ENCODE measurements at regions not wholly inside any gene's neighbourhood (a gene's known extent, or its start where the extent isn't known, plus 50 kb on each side); places are given as distances from the start of the nearest gene placed in this dataset.

DNA sequence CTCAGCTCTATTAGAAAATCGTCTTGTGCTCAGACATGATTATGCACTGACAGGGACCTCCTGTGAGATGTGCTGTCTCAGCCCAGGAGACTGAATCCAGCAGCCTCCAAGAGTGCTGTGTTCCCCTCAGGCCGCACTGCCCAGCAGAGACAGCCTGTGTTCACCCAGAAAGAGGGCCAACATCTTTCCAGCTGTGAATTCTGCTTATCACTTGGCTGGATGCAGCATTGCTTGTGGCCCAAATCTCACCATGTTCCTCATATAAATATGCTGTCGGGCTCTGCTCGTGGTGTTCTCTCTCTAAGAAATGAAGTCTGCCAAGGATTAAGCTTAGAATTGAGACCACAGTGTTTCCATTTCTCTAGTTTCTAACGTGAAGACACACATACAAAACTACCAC is 983.0 kb upstream of the WWC1 start:
- H3K9me3 ChIP-seq (ENCODE audit: control insufficient read depth, low read length): no peaks in the 10 kb centered on the region
- no peaks in the 10 kb centered on the region for H3K36me3 ChIP-seq (ENCODE audit: control insufficient read depth, insufficient read depth, low read length)
- H3K4me1 ChIP-seq (ENCODE audit: control insufficient read depth, insufficient read depth, low read length): peaks cover 16% of the 10 kb centered on the region
- 91 to 94% methylated on average over 5 of the region's 5 CpGs for WGBS, 2 experiments
- no peaks in the 10 kb centered on the region for H3K27me3 ChIP-seq (ENCODE audit: control insufficient read depth, insufficient read depth, low read length, poor library complexity, severe bottlenecking)
- no peak overlapping the region for H3K4me3 ChIP-seq (ENCODE audit: insufficient read depth, low read depth, low read length)
- no peak overlapping the region for H3K27ac ChIP-seq (ENCODE audit: insufficient read depth, low read depth, low read length, poor library complexity, severe bottlenecking)

DNA sequence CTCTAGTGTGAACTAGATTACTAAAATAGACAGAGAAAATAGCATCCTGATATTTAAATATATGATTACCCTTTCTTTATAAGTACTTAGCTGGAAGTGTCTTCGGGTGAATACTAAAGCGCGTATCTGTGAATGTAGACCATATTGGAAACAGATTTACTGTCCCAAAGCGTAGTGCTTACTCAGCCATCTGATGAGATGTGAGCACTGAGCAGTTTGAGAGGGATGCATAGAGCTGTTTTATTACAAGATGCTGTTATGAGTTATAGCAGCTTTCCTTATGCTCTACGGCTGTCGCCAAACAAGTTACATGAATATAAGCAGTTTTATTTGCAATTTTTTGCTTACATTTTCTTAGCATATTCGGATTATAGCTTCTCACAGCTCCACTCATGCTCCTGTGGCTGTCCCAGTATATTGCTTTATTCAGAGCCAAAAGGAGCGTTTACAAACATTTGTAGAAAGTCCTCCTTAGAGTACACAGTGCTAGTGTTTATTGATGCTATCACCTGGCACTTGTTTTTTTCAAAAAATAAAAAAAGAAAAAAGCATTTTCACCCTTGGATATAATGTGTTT is 981.4 kb upstream of the WWC1 start:
- 92 to 93% methylated on average over 8 of the region's 8 CpGs for WGBS, 2 experiments
- H3K4me3 ChIP-seq (ENCODE audit: insufficient read depth, low read depth, low read length): no peak overlapping the region
- H3K4me1 ChIP-seq (ENCODE audit: control insufficient read depth, insufficient read depth, low read length): peaks cover 13% of the 10 kb centered on the region
- no peak overlapping the region for H3K27ac ChIP-seq (ENCODE audit: insufficient read depth, low read depth, low read length, poor library complexity, severe bottlenecking)
- no peaks in the 10 kb centered on the region for H3K36me3 ChIP-seq (ENCODE audit: control insufficient read depth, insufficient read depth, low read length)
- H3K27me3 ChIP-seq (ENCODE audit: control insufficient read depth, insufficient read depth, low read length, poor library complexity, severe bottlenecking): no peaks in the 10 kb centered on the region
- H3K9me3 ChIP-seq (ENCODE audit: control insufficient read depth, low read length): no peaks in the 10 kb centered on the region

DNA sequence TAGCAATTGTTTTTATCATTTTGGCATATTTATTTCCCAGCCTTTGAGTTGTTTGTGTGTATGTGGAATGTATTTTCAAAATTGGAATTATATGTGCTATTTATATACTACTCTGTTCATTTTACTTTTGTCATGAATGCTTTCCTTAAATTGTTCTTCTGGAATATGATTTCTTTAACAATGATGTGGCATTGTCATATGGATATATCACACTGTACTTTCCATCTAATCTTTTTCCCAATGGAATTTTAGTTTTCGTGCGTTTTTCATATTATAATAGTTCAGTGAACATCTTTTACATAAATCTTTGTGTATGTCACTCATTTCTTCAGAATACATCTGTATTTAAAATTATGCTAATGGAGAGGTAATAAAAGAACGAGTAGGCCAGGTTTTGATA is 980.1 kb upstream of the WWC1 start:
- Histone ChIP-seq H3K4me1 (ENCODE audit: control insufficient read depth, insufficient read depth, low read length) (no peaks in the 10 kb centered on the region), H3K27ac (ENCODE audit: insufficient read depth, low read depth, low read length, poor library complexity, severe bottlenecking) (no peak overlapping the region), H3K9me3 (ENCODE audit: control insufficient read depth, low read length) (no peaks in the 10 kb centered on the region), H3K4me3 (ENCODE audit: insufficient read depth, low read depth, low read length) (no peak overlapping the region), H3K36me3 (ENCODE audit: control insufficient read depth, insufficient read depth, low read length) (no peaks in the 10 kb centered on the region), H3K27me3 (ENCODE audit: control insufficient read depth, insufficient read depth, low read length, poor library complexity, severe bottlenecking) (no peaks in the 10 kb centered on the region)
- no CpG with 5 or more reads among the region's 3 CpGs for WGBS, 2 experiments

DNA sequence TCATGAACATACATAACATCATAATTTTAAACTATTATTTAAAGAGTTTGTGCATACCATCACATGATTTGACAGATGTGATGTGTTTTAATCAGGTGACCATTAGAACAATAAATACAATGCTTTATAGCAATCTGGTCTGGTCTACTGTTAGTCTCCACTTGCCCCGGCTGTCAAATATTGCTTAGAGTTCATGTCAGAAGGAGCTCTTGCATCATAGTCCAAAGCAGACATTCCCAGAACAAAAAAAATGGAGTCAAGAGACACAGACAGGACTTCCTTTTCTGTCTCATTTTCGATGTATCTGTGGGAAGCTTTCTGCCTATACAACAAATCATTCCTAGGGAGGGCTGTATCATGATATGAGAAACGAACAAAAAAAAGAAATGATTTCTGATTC is 979.2 kb upstream of the WWC1 start:
- no peak overlapping the region for H3K4me3 ChIP-seq (ENCODE audit: insufficient read depth, low read depth, low read length)
- no peaks in the 10 kb centered on the region for H3K9me3 ChIP-seq (ENCODE audit: control insufficient read depth, low read length)
- H3K4me1 ChIP-seq (ENCODE audit: control insufficient read depth, insufficient read depth, low read length): no peaks in the 10 kb centered on the region
- H3K36me3 ChIP-seq (ENCODE audit: control insufficient read depth, insufficient read depth, low read length): no peaks in the 10 kb centered on the region
- H3K27me3 ChIP-seq (ENCODE audit: control insufficient read depth, insufficient read depth, low read length, poor library complexity, severe bottlenecking): no peaks in the 10 kb centered on the region
- WGBS, 2 experiments: 91 to 93% methylated on average over 2 to 3 of the region's 3 CpGs
- H3K27ac ChIP-seq (ENCODE audit: insufficient read depth, low read depth, low read length, poor library complexity, severe bottlenecking): no peak overlapping the region

DNA sequence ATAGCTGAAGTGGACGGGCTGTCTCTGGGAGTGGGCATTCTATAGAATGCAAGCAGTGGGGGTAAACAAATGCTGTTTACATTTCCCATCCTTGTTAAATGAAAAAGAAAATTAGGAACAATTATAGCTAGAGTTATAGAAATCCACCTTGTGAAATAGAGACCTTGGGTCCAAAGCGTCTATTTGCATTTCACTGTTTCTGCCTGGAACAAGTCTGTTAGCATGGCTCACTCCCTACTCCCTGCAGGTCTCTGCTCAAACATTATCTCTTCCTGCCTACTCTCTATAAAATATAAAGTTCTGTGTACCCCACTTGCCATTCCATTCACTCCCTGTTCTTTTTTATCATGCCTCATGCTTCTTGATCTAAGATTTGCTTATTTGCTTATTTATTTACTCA is 975.7 kb upstream of the WWC1 start:
- 86 to 93% methylated on average over 1 to 2 of the region's 2 CpGs for WGBS, 2 experiments
- no peak overlapping the region for H3K27ac ChIP-seq (ENCODE audit: insufficient read depth, low read depth, low read length, poor library complexity, severe bottlenecking)
- H3K4me1 ChIP-seq (ENCODE audit: control insufficient read depth, insufficient read depth, low read length): no peaks in the 10 kb centered on the region
- H3K27me3 ChIP-seq (ENCODE audit: control insufficient read depth, insufficient read depth, low read length, poor library complexity, severe bottlenecking): no peaks in the 10 kb centered on the region
- no peaks in the 10 kb centered on the region for H3K9me3 ChIP-seq (ENCODE audit: control insufficient read depth, low read length)
- H3K4me3 ChIP-seq (ENCODE audit: insufficient read depth, low read depth, low read length): no peak overlapping the region
- no peaks in the 10 kb centered on the region for H3K36me3 ChIP-seq (ENCODE audit: control insufficient read depth, insufficient read depth, low read length)

DNA sequence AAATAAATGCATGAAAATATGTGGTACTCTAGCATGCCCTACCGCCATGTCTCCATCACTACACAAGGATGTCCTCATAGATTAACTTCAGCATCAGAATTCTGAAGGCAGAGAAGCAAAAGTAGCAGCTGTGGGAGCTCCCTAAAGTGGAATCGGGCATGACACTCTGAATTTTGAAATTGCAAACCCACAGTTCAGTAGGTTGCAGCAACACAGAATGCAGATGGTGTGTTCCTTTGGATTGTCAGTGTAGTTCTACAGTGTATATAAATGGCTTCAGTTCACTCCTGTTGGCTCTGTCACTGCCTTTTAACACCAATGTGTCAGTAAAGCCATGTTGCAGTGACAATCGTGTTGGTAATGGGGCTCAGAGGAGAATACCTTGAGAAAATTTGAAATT is 973.6 kb upstream of the WWC1 start:
- 93 to 99% methylated on average over 3 of the region's 3 CpGs for WGBS, 2 experiments
- Histone ChIP-seq H3K4me1 (ENCODE audit: control insufficient read depth, insufficient read depth, low read length) (no peaks in the 10 kb centered on the region), H3K9me3 (ENCODE audit: control insufficient read depth, low read length) (no peaks in the 10 kb centered on the region), H3K4me3 (ENCODE audit: insufficient read depth, low read depth, low read length) (no peak overlapping the region), H3K36me3 (ENCODE audit: control insufficient read depth, insufficient read depth, low read length) (no peaks in the 10 kb centered on the region), H3K27me3 (ENCODE audit: control insufficient read depth, insufficient read depth, low read length, poor library complexity, severe bottlenecking) (no peaks in the 10 kb centered on the region), H3K27ac (ENCODE audit: insufficient read depth, low read depth, low read length, poor library complexity, severe bottlenecking) (no peak overlapping the region)

DNA sequence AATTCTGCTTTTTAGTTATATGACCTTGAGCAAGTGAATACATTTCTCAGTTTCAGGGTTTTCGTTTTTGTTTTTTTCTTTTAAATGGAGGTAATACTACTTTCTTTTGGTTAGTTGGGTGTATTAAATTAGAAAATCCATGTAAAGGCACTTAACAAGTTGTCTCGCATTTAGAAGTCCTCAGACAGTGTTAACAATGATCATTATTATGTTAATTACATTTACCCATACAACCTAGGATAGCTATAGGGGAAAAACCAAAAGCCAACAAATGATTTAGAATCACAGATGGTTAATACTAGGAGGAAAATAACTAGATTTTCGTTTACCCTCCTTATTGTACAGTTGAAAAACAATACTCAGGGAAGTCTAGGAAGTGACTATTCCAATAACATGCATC is 972.2 kb upstream of the WWC1 start:
- H3K27me3 ChIP-seq (ENCODE audit: control insufficient read depth, insufficient read depth, low read length, poor library complexity, severe bottlenecking): no peaks in the 10 kb centered on the region
- 47 to 62% methylated on average over 2 of the region's 3 CpGs for WGBS, 2 experiments
- no peaks in the 10 kb centered on the region for H3K9me3 ChIP-seq (ENCODE audit: control insufficient read depth, low read length)
- no peak overlapping the region for H3K27ac ChIP-seq (ENCODE audit: insufficient read depth, low read depth, low read length, poor library complexity, severe bottlenecking)
- H3K36me3 ChIP-seq (ENCODE audit: control insufficient read depth, insufficient read depth, low read length): no peaks in the 10 kb centered on the region
- H3K4me1 ChIP-seq (ENCODE audit: control insufficient read depth, insufficient read depth, low read length): no peaks in the 10 kb centered on the region
- H3K4me3 ChIP-seq (ENCODE audit: insufficient read depth, low read depth, low read length): no peak overlapping the region

DNA sequence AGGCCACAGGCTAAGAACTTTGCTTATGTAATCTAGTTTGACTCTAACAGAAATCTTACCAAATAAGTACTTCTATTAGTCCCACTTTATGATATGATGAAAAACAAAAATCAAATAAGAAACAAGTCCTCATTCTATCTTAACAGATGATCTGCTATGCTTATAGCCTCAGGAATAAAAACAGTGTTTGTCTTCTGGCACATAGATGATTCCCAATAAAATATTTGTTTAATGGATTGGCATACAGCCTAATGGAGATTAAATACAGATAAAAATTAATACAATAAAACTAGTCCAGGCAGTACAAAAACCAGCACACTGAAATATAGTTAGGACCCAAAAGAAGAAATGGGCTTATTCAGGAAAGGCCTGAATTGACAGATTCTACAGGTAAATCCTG is 971.4 kb upstream of the WWC1 start:
- Histone ChIP-seq H3K9me3 (ENCODE audit: control insufficient read depth, low read length) (no peaks in the 10 kb centered on the region), H3K4me3 (ENCODE audit: insufficient read depth, low read depth, low read length) (no peak overlapping the region), H3K27ac (ENCODE audit: insufficient read depth, low read depth, low read length, poor library complexity, severe bottlenecking) (no peak overlapping the region), H3K4me1 (ENCODE audit: control insufficient read depth, insufficient read depth, low read length) (no peaks in the 10 kb centered on the region), H3K36me3 (ENCODE audit: control insufficient read depth, insufficient read depth, low read length) (no peaks in the 10 kb centered on the region), H3K27me3 (ENCODE audit: control insufficient read depth, insufficient read depth, low read length, poor library complexity, severe bottlenecking) (no peaks in the 10 kb centered on the region)

DNA sequence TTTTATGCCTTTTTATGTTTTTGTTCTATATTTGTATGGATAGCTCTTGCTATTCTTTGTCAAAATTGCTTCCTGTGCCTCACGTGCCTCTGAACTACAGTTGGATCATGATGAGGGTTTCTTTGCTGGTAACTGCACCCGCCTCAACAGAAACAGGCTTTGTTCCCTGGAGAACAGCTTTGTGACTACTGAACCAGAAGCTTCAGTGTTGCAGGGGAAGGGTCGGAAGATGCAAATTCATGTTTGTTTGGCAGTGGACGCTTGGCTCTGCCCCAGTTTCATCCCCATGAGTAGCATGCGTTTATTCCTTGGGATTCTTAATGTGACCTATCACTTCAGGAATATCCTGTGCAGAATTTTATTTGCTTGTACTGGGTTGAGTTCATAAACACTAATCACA is 959.1 kb upstream of the WWC1 start:
- peaks cover 3% of the 10 kb centered on the region for H3K4me1 ChIP-seq (ENCODE audit: control insufficient read depth, insufficient read depth, low read length)
- no peak overlapping the region for H3K4me3 ChIP-seq (ENCODE audit: insufficient read depth, low read depth, low read length)
- H3K27me3 ChIP-seq (ENCODE audit: control insufficient read depth, insufficient read depth, low read length, poor library complexity, severe bottlenecking): no peaks in the 10 kb centered on the region
- 80 to 89% methylated on average over 5 of the region's 5 CpGs for WGBS, 2 experiments
- H3K36me3 ChIP-seq (ENCODE audit: control insufficient read depth, insufficient read depth, low read length): no peaks in the 10 kb centered on the region
- H3K27ac ChIP-seq (ENCODE audit: insufficient read depth, low read depth, low read length, poor library complexity, severe bottlenecking): no peak overlapping the region
- H3K9me3 ChIP-seq (ENCODE audit: control insufficient read depth, low read length): no peaks in the 10 kb centered on the region

DNA sequence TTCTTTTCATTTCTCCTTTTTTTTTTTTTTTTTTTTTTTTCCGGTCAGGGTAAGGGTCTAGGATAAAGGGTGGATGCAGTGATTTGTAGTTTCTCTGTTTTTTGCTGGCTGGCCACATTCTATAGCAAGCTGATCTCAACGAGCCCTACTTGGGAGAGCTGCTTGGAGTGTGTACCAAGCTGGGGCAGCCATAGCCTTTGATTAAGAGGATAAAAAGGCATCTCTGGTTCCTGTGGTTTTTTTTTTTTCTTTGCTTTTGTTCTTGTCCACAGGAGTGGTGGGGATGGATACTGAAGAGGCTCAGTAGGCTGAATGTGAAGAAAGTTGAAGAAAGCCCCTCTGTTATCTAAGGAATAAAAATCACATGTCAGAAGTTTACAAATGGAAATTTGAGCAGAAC is 955.3 kb upstream of the WWC1 start:
- H3K36me3 ChIP-seq (ENCODE audit: control insufficient read depth, insufficient read depth, low read length): no peaks in the 10 kb centered on the region
- H3K9me3 ChIP-seq (ENCODE audit: control insufficient read depth, low read length): no peaks in the 10 kb centered on the region
- no peak overlapping the region for H3K4me3 ChIP-seq (ENCODE audit: insufficient read depth, low read depth, low read length)
- H3K27ac ChIP-seq (ENCODE audit: insufficient read depth, low read depth, low read length, poor library complexity, severe bottlenecking): no peak overlapping the region
- H3K27me3 ChIP-seq (ENCODE audit: control insufficient read depth, insufficient read depth, low read length, poor library complexity, severe bottlenecking): no peaks in the 10 kb centered on the region
- WGBS, 2 experiments: 23 to 51% methylated on average over 1 to 2 of the region's 2 CpGs
- peaks cover 3% of the 10 kb centered on the region for H3K4me1 ChIP-seq (ENCODE audit: control insufficient read depth, insufficient read depth, low read length)

DNA sequence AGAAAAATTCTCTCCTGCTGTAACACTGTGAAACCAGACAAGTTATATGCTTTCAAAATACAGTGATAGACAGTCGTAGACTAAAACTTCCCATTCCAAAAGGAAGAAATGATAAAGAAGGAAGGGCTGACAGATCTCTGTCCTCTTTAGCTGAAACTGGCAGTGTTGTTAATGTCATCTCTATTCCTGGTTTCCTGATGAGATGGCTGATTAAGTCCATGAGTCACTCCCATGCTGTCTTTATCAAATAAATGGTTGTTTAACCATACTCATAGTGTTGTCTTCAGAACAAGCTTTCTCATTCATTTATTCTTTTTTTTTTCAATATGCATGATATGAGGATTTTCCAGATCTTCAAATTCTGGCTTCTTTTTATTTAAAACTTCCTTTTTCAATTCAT is 952.2 kb upstream of the WWC1 start:
- H3K27me3 ChIP-seq (ENCODE audit: control insufficient read depth, insufficient read depth, low read length, poor library complexity, severe bottlenecking): no peaks in the 10 kb centered on the region
- no peak overlapping the region for H3K4me3 ChIP-seq (ENCODE audit: insufficient read depth, low read depth, low read length)
- H3K36me3 ChIP-seq (ENCODE audit: control insufficient read depth, insufficient read depth, low read length): no peaks in the 10 kb centered on the region
- 100% methylated on average over 1 of the region's 1 CpG for WGBS, 2 experiments
- peaks cover 3% of the 10 kb centered on the region for H3K4me1 ChIP-seq (ENCODE audit: control insufficient read depth, insufficient read depth, low read length)
- H3K9me3 ChIP-seq (ENCODE audit: control insufficient read depth, low read length): no peaks in the 10 kb centered on the region
- no peak overlapping the region for H3K27ac ChIP-seq (ENCODE audit: insufficient read depth, low read depth, low read length, poor library complexity, severe bottlenecking)

All from ectodermal cell (in vitro differentiated cells).